ENCODE measurements at regions not wholly inside any gene's neighbourhood (a gene's known extent, or its start where the extent isn't known, plus 50 kb on each side); places are given as distances from the start of the nearest gene placed in this dataset.

GRCh38 chr16:86067516-86067915 lies 168.6 kb downstream of the IRF8 start:
- Histone ChIP-seq H3K27me3 (replicated peaks; ENCODE audit: control insufficient read depth, insufficient read depth, low read length) (no peaks in the 10 kb centered on the region), H3K4me1 (no peaks in the 10 kb centered on the region), H3K9me3 (no peaks in the 10 kb centered on the region), H3K36me3 (ENCODE audit: control insufficient read depth, insufficient read depth, low read length) (no peaks in the 10 kb centered on the region), H3K4me3 (ENCODE audit: low read depth, low read length) (no peak overlapping the region)
- no peaks in the 10 kb centered on the region for H3K27me3 Mint-ChIP-seq (ENCODE audit: insufficient read depth, unreplicated experiment)
- ChIA-PET CTCF (no interaction called here), POLR2A (no interaction called here)
- H3K9me3 Mint-ChIP-seq (ENCODE audit: unreplicated experiment), result no peaks in the 10 kb centered on the region
- no TSS peak for BruUV-seq (replicated peaks)
- intact Hi-C loops (cut with micrococcal nuclease; ENCODE audit: unreplicated experiment), result no loop called here
- no peak for TF ChIP-seq CTCF (IDR thresholded peaks at IDR 0.05; ENCODE audit: insufficient read depth in 1 of 2, low read depth in 1 of 2, low read length in 1 of 2, severe bottlenecking in 1 of 2, unreplicated experiment in 1 of 2)
- DNase-seq, result no peak
- no peaks in the 10 kb centered on the region for H3K4me1 Mint-ChIP-seq (ENCODE audit: low read depth, unreplicated experiment)
- H3K4me3 Mint-ChIP-seq (ENCODE audit: unreplicated experiment), result no peak overlapping the region
- no peaks in the 10 kb centered on the region for H3K36me3 Mint-ChIP-seq (ENCODE audit: insufficient read depth, unreplicated experiment)
- no peak overlapping the region for H3K27ac Mint-ChIP-seq (ENCODE audit: unreplicated experiment)

GRCh38 chr16:86067936-86068335 lies 169.0 kb downstream of the IRF8 start:
- BruUV-seq (replicated peaks), result no TSS peak
- TF ChIP-seq CTCF (IDR thresholded peaks at IDR 0.05; ENCODE audit: insufficient read depth in 1 of 2, low read depth in 1 of 2, low read length in 1 of 2, severe bottlenecking in 1 of 2, unreplicated experiment in 1 of 2), result no peak

GRCh38 chr16:86068722-86069121 lies 169.8 kb downstream of the IRF8 start:
- H3K4me3 ChIP-seq (ENCODE audit: low read depth, low read length), result no peak overlapping the region
- ChIA-PET CTCF (no interaction called here), POLR2A (no interaction called here)

More at GRCh38 chr16:86067936-86068335, 169.0 kb downstream of the IRF8 start:
- no peaks in the 10 kb centered on the region for H3K36me3 ChIP-seq (ENCODE audit: control insufficient read depth, insufficient read depth, low read length)
- H3K9me3 ChIP-seq, result no peaks in the 10 kb centered on the region
- no peak for DNase-seq
- Mint-ChIP-seq H3K27ac (ENCODE audit: unreplicated experiment) (no peak overlapping the region), H3K36me3 (ENCODE audit: insufficient read depth, unreplicated experiment) (no peaks in the 10 kb centered on the region), H3K27me3 (ENCODE audit: insufficient read depth, unreplicated experiment) (no peaks in the 10 kb centered on the region), H3K4me1 (ENCODE audit: low read depth, unreplicated experiment) (no peaks in the 10 kb centered on the region), H3K4me3 (ENCODE audit: unreplicated experiment) (no peak overlapping the region), H3K9me3 (ENCODE audit: unreplicated experiment) (no peaks in the 10 kb centered on the region)
- POLR2A ChIA-PET, result no interaction called here
- intact Hi-C loops (cut with micrococcal nuclease; ENCODE audit: unreplicated experiment), result no loop called here
- no peaks in the 10 kb centered on the region for H3K27me3 ChIP-seq (replicated peaks; ENCODE audit: control insufficient read depth, insufficient read depth, low read length)
- H3K4me1 ChIP-seq, result no peaks in the 10 kb centered on the region
- CTCF ChIA-PET, result no interaction called here
- no peak overlapping the region for H3K4me3 ChIP-seq (ENCODE audit: low read depth, low read length)

More at GRCh38 chr16:86068722-86069121, 169.8 kb downstream of the IRF8 start:
- Mint-ChIP-seq H3K27ac (ENCODE audit: unreplicated experiment) (no peak overlapping the region), H3K27me3 (ENCODE audit: insufficient read depth, unreplicated experiment) (no peaks in the 10 kb centered on the region), H3K36me3 (ENCODE audit: insufficient read depth, unreplicated experiment) (no peaks in the 10 kb centered on the region), H3K4me3 (ENCODE audit: unreplicated experiment) (no peak overlapping the region), H3K9me3 (ENCODE audit: unreplicated experiment) (no peaks in the 10 kb centered on the region), H3K4me1 (ENCODE audit: low read depth, unreplicated experiment) (no peaks in the 10 kb centered on the region)
- TF ChIP-seq CTCF (IDR thresholded peaks at IDR 0.05; ENCODE audit: insufficient read depth in 1 of 2, low read depth in 1 of 2, low read length in 1 of 2, severe bottlenecking in 1 of 2, unreplicated experiment in 1 of 2), result no peak
- intact Hi-C loops (cut with micrococcal nuclease; ENCODE audit: unreplicated experiment), result no loop called here
- H3K4me1 ChIP-seq, result no peaks in the 10 kb centered on the region
- H3K9me3 ChIP-seq, result no peaks in the 10 kb centered on the region
- no peak for DNase-seq
- H3K27me3 ChIP-seq (replicated peaks; ENCODE audit: control insufficient read depth, insufficient read depth, low read length), result no peaks in the 10 kb centered on the region
- no peaks in the 10 kb centered on the region for H3K36me3 ChIP-seq (ENCODE audit: control insufficient read depth, insufficient read depth, low read length)
- BruUV-seq (replicated peaks), result no TSS peak
